ENCODE measurements at regions not wholly inside any gene's neighbourhood (a gene's known extent, or its start where the extent isn't known, plus 50 kb on each side); places are given as distances from the start of the nearest gene placed in this dataset.

DNA sequence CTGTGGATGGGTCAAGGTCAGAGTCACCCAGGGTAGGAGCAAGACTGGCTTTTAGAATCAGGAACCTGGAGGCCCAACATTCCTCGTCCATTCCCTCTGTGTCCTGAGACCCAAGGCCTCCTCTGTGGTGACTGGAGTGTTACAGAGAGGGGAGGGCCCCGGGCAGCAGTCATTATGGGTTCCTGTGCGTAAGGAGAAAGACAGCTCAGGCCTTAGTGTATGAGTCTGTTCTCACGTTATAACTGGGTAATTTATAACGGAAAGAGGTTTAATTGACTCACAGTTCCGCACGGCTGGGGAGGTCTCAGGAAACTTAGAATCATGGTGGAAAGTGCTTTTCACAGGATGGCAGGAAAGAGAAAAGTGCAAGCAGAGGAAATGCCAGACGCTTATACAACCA, 422.3 kb downstream of the TCERG1L start:
- TF ChIP-seq, protein P1, sequence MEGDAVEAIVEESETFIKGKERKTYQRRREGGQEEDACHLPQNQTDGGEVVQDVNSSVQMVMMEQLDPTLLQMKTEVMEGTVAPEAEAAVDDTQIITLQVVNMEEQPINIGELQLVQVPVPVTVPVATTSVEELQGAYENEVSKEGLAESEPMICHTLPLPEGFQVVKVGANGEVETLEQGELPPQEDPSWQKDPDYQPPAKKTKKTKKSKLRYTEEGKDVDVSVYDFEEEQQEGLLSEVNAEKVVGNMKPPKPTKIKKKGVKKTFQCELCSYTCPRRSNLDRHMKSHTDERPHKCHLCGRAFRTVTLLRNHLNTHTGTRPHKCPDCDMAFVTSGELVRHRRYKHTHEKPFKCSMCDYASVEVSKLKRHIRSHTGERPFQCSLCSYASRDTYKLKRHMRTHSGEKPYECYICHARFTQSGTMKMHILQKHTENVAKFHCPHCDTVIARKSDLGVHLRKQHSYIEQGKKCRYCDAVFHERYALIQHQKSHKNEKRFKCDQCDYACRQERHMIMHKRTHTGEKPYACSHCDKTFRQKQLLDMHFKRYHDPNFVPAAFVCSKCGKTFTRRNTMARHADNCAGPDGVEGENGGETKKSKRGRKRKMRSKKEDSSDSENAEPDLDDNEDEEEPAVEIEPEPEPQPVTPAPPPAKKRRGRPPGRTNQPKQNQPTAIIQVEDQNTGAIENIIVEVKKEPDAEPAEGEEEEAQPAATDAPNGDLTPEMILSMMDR (IDR thresholded peaks at IDR 0.05; ENCODE audit: low read length): no peak
- no peak for TF ChIP-seq EZH2 (IDR thresholded peaks at IDR 0.05; ENCODE audit: borderline replicate concordance, low read length)
